GM21737 (cell line): ENCODE measurements at regions not wholly inside any gene's neighbourhood (a gene's known extent, or its start where the extent isn't known, plus 50 kb on each side); places are given as distances from the start of the nearest gene placed in this dataset.

Experiments
- ATAC-seq: cut with Tn5 transposase; IDR thresholded peaks from one replicate; pipeline ENCODE4 v1.9.1; 2021; ENCODE audit warnings: mild to moderate bottlenecking, moderate library complexity; ENCODE audit not compliant: unreplicated experiment

- ATAC-seq, result no peak
These were observed 92.9 kb upstream of the SOD1 start for GRCh38 chr21:31566611-31567010.

- no peak for ATAC-seq
These were observed 93.4 kb upstream of the SOD1 start for GRCh38 chr21:31566064-31566463.

GRCh38 chr21:31564439-31564838, 95.1 kb upstream of the SOD1 start:
- no peak for ATAC-seq

GRCh38 chr21:31560479-31560878, 99.0 kb upstream of the SOD1 start:
- ATAC-seq, result no peak

- peak; percentile 69 for ATAC-seq
These were observed 99.9 kb upstream of the SOD1 start for GRCh38 chr21:31559368-31560119.

GRCh38 chr21:31558962-31559367, 100.5 kb upstream of the SOD1 start:
- peak; percentile 80 for ATAC-seq

- peak; percentile 26 for ATAC-seq
These were observed 101.1 kb upstream of the SOD1 start for GRCh38 chr21:31558189-31558961.

- ATAC-seq, result no peak
These were observed 101.9 kb upstream of the SOD1 start for GRCh38 chr21:31557421-31558188.

GRCh38 chr21:31556662-31557061, 102.8 kb upstream of the SOD1 start:
- no peak for ATAC-seq

- ATAC-seq, result no peak
These were observed 103.7 kb upstream of the SOD1 start for GRCh38 chr21:31555741-31556191.

- peak; percentile 35 for ATAC-seq
These were observed 104.9 kb upstream of the SOD1 start for GRCh38 chr21:31554511-31555022.

GRCh38 chr21:31553926-31554325, 105.6 kb upstream of the SOD1 start:
- ATAC-seq, result no peak

GRCh38 chr21:31553461-31553860, 106.0 kb upstream of the SOD1 start:
- ATAC-seq, result no peak

- ATAC-seq, result no peak
These were observed 106.7 kb upstream of the SOD1 start for GRCh38 chr21:31552826-31553225.

GRCh38 chr21:31550070-31550469, 109.4 kb upstream of the SOD1 start:
- no peak for ATAC-seq

GRCh38 chr21:31548688-31549087, 110.8 kb upstream of the SOD1 start:
- no peak for ATAC-seq

GRCh38 chr21:31546443-31547170, 112.9 kb upstream of the SOD1 start:
- ATAC-seq, result no peak

- no peak for ATAC-seq
These were observed 114.5 kb upstream of the SOD1 start for GRCh38 chr21:31545036-31545435.

GRCh38 chr21:31543191-31543590, 116.3 kb upstream of the SOD1 start:
- no peak for ATAC-seq

GRCh38 chr21:31538816-31539215, 120.7 kb upstream of the SOD1 start:
- no peak for ATAC-seq
